ENCODE measurements at regions not wholly inside any gene's neighbourhood (a gene's known extent, or its start where the extent isn't known, plus 50 kb on each side); places are given as distances from the start of the nearest gene placed in this dataset.

- DNase-seq: no peak
These were observed 159.1 kb downstream of the FAM114A2 start for GRCh38 chr5:153879596-153879995.

DNA sequence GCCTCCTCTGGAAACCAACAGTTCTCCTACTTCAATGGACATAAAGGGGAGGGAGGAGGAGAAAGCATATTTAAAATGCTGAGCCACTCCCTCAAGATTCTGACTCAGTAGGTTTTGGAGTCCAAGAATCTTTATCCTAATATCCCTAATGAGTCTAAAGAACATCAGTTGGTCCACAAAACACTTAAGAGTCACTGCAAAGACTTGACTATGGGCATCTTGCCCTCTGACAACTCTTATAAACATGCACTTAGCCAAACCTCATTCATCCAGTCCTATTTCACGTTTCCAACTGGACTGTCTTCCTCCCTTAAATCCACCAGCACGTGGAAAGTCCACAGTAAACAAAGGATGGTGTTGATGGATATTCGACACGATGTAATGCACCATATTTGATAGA lies 172.5 kb downstream of the FAM114A2 start:
- no peak for DNase-seq

GRCh38 chr5:153865016-153865415 lies 173.7 kb downstream of the FAM114A2 start:
- no peak for DNase-seq

- DNase-seq: no peak
These were observed 174.8 kb downstream of the FAM114A2 start for GRCh38 chr5:153863951-153864350.
